CD4-positive, alpha-beta T cell treated with Interleukin-1 beta for 1 hour (primary cell): ENCODE measurements at regions not wholly inside any gene's neighbourhood (a gene's known extent, or its start where the extent isn't known, plus 50 kb on each side); places are given as distances from the start of the nearest gene placed in this dataset.

Experiments
- DNase-seq, 2 donors: peaks; one replicate each; pipeline ENCODE4 v3.0.0-alpha.2; 2020 to 2022

DNA sequence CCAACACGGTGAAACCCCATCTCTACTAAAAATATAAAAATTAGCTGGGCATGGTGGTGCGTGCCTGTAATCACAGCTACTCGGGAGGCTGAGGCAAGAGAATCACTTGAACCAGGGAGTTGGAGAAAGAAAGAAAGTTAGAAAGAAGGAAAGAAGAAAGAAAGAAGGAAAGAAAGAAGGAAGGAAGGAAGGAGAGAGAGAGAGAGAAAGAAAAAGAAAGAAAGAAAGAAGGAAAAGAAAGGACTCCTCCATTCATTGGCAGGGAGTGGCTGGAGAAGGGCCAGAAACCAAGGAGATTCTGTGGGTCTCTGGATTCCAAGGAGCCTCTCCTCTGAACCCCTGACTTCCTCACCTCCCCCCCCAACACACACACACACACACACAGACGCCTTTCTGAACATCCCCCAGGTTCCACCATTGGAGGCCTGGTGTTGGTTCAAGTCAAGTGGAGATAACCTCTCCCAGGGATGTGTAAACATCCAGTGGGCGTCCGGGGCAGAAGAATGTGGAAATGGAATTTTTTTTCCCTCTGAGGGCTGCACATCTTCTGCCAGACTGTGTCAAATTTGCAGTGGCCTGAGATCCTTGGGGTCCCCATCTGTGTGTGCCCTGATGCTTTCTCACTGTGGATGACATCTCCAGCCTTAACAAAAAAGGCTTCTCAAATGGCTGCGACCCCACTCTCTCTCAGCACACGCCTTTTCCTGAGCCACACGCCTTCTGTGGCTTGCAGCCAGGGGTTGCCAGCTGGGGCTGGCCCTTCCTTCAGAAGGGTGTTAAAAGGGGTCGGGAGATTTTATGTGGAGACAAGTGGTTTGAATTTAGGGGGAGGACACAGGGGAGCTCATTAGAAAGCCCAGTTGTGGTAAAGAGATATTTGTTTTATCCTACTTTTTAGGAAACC, 109.3 kb upstream of the HAND1 start:
- no peak for DNase-seq

DNA sequence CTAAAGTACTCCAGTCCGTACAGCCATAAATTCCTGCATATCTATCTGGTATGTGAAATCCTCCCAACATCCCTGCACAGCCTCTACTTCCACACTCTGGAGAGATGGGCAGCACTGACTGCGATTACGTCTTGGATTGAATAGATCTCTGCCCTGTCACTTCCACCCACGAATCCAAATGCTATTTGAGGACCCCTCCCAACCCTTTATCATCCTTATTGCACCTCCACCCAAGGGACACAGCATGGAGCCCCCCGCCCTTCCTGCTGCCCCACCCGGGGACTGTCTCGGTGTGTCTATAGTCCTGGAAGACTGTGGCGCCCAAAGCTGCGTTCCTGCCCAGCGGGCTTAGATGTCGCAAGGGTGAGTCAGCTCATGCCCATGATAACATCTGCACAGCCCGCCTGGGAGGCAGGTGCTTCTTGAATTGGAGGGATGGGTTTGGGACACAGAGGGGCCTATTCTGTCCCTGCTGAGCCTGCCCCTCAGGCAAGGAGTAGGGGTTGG, 105.7 kb upstream of the HAND1 start:
- no peak for DNase-seq

DNA sequence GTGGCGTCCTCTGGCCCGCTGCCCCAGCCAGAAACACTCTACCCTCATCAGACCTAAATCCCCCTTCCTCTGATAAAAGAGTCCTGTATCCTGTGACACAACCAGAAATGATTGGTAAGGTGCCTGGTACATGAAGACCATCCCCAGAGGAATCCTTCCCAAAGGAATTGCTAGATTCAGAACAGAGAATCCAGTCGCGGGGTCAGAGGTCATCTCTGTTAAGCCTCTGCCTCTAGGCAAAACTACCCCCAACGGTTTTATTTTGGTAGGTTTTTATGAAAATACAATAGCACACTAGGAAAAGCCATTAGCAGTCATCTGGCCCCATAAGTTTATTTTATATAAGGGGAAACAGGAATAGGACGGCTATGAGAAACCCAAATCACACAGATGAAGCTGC, 102.4 kb upstream of the HAND1 start:
- no peak for DNase-seq

DNA sequence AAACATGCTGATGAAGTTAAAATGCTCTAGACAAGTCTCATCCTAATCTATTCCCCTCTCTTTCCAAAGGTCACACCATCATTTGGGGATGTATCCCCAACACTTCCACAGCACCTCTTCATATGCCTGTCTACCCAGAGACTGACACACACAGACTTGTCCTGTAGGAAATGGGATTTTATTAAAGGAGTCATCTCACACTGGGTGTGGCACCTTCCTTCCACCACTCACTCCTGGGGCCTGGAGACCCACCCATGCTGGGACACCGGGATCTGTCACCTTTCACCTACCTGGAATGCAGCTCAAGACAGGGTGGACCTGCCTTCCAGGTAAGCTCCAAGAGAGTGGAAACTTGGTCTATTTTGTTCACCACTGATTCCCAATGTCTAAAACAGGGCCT, 99.4 kb upstream of the HAND1 start:
- no peak for DNase-seq

DNA sequence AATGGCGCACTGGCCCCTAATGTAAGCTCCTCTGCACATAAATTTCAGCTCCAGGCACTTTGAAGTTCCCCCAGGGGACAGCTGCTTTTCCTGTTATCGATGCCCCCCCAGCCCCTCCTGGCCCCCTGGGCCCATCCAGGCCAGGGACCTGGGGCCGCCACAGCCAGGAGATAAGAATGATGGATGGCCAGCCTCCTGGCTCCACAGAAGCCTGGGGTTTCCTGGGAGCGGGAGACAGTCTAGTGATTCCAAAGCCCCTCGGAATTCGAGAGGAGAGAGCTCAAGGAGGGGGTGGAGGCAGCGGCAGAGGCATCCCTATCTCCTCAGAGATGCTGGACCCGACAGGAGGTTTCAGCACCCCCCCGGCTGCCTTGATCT, 98.4 kb upstream of the HAND1 start:
- no peak for DNase-seq

DNA sequence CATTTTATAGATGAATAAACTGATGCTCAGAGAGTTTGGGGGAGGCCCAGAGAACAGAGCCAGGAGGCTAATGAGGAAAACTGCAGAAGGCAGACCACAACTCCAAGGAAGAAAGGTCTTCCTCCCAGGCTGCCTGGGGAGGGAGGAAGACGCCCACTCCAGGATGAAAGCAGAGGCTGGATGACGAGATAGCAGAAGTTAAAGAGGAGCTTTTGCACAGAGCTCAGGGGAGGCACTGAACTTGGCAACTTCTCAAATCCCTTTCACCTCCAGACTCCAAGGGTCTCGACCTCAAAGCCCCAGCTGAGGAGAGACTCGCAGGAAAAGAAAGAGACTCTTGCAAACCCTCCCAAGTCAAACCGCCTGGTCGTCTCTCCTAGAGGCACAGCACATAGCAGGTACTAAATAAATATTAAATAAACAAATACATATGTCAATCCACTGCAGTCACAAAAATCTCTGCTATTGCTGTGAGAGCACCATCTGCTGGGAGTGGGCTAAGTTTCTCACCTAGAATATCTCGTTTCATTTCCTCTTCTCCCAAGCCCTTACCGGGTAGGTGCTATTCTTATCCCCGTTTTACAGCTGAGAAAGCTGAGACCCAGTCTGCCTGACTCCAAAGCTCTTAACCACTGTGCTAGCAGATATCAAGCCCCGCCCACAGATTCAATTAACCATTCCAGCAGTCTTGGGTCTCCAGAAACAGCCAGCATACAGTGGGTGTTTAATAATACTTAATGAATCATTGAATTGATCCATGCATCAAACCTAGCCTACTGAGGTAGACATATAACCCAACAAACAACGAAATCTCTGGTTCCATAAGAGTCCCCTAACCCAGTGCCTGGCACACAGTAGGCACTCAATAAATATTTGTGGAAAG, 97.8 kb upstream of the HAND1 start:
- no peak for DNase-seq

DNA sequence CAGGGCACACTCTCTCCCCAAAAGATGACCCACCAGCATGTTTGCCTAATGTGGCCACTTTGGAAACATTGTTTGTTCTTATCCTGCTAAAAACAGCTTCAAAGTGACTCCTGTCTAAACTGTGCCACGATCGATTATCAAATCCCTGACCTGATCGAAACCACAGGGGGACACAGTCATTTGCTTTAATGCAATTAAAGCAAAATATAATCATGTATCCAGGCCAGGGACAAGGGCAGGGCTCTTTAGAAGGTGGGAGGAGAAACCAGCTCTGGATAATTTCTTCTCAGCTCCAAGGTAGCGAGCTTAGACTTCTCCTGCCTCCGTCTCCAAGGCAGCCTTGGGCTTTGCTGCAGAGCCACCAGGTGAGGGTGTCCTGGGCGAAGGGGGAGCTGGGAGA, 95.0 kb upstream of the HAND1 start:
- DNase-seq = no peak

DNA sequence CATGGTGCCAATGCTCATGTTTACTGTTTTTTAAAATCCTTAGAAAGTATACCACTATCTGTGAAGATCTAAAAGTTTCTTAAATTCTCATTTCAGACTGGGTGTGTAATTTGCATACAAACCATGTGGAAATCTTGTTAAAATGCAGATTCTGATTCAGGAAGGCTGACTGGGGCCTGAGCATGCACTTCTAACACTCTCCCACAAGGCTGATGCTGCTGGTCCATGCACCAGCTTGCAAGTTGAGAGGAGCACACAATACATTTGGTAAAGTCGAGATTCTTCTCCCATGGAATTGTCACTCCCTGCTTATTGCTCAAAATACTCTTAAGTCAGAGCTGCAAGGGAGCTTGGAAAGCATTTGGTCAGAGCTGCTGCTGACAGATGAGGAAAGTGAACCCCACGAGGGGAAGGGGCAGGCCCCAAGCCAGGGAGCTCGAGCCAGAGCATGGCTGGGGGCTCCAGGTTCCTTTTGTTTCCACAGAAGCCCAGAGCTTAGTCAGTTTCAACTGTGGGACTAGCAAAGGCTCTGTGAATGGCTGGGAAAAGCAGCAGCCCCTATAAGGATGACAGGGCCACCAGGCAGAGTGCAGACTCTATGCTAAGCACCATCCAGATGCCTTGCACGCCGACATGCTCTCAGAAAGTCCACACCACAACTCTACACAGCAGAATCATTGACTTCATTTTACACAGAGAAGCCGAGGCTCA, 93.5 kb upstream of the HAND1 start:
- DNase-seq = no peak

DNA sequence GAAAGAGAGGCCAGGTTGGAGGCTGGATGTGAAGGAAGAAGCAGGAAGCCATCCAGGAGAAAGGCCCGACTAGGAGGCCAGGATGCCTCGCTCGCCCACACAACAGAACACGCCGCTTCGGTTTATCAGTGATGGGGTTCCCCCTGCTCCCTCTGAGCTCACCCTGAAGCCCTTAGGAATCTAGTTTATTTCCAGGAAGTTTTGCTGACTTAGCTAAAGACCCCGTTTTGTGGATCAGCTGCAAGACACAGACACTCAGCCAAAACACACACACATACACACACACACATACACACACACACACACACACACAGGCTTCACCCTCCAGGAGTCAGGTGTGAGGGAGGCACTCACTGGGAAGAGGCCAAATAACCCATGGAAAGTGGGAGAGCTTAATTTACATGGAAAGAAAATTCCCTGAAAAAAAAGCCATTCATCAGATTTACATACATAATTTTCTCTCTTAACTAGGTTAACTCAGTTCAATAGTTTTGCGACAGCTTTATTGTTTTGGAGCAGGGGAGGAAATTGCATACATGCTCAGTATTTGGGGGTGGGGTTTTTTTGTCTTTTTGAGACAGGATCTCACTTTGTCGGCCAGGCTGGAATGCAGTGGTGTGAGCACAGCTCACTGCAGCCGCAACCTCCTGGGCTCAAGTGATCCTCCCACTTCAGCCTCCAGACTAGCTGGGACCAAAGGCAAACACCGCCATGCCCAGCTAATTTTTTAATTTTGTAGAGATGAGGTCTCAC, 92.7 kb upstream of the HAND1 start:
- DNase-seq = no peak

DNA sequence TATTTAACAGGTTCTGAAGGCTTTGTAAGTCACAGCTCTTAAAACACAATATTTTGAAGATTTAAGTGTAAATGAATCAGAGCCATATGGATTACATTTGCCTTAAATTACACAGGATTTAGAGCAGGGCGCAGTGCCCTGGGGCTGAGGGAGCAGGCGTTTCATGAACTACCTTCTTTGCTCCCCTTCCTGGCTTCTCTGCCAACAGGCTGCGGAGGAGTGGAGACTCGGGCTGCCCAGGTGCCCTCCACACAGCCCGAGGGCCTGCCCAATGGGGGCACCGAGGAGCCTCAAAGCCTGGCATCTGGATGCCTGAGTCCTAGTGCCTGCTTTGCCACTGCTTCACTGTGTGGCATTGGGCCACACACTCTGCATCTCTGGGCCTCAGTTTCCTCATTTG, 90.6 kb upstream of the HAND1 start:
- no peak for DNase-seq

DNA sequence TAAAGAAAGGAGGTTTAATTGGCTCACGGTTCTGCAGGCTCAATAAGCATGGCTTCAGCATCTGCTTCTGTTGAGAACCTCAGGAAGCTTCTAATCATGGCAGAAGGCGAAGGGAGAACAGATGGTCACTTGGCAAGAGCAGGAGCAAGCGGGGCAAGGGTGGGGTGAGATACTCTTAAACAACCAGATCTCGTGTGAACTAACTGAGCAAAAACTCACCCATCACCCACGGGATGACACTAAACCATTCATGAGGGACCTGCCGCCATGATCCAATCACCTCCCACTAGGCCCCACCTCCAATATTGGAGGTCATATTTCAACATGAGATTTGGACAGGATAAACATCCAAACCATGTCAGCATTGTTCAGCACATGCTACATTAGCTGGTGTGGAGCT, 89.1 kb upstream of the HAND1 start:
- DNase-seq = no peak

DNA sequence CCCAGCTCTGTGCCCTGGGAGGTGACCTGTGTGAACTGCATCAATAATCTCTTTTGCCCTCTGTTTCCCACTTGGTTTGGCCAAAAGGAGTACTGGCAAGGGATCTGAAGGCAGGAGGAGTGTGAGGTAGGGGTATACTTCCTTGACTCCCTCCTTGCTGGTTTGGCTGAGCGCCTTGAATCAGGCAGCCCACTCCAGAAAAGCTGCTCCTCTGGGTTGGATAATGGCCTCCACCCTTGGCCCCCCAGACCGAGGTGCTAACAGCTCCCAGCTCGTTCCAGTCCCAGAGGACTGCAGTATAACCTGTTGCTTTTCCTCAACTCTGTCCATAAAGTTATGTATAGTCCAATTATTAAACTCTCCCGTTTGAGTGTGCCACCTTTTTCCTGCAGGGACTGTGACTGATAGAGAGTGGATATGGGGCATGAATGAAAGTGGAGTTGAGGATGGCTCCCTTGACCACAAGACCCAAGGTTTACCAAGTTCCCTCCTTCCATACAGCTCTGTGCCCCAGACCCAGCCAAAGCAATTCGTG, 88.2 kb upstream of the HAND1 start:
- no peak for DNase-seq

DNA sequence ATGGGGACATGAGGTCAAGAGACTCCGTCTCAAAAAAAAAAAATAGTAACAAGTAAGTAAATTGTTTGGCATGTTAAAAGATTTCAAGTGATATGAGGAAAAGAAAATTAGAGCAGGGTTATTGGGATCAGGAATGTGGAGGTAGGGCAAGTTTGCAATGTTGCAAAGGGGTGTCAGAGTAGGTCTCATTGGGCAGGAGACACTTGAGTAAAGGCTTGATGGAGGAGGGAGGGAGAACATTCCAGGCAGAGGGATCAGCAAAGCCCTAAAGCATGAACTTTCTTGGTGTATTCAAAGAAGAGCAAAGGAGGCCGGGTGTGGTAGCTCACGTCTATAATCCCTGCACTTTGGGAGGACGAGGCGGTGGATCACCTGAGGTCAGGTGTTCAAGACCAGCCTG, 87.1 kb upstream of the HAND1 start:
- DNase-seq = no peak

DNA sequence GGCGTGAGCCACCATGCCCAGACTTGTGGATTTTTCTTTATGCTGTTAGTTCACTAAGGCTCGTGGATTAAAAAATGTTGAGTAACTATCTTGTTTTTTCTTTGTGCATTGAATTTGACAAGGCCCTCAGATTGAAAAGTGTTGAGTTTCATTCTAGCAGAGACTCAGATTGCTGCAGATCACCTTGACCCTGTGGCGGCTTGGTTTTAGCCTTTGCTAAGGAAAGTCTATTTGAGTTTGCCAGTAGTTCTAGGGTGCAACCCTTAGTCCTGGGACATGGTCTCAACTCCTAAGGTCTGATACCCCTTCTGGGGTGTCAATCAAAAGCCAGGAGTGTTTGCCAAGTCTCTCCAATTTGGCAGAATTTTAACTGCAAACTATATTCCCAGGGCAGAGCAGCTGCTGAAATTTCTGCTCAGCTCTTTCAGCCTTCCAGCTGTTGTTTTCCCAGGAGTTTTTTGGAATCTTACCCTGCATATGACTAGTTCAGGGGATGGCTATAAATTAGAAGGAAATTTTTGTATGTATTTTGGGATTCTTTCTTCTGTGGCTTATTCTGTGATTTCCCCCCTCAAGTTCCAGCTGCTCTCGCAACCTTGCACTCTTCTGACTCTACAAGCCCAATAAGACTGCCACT, 84.3 kb upstream of the HAND1 start:
- no peak for DNase-seq

DNA sequence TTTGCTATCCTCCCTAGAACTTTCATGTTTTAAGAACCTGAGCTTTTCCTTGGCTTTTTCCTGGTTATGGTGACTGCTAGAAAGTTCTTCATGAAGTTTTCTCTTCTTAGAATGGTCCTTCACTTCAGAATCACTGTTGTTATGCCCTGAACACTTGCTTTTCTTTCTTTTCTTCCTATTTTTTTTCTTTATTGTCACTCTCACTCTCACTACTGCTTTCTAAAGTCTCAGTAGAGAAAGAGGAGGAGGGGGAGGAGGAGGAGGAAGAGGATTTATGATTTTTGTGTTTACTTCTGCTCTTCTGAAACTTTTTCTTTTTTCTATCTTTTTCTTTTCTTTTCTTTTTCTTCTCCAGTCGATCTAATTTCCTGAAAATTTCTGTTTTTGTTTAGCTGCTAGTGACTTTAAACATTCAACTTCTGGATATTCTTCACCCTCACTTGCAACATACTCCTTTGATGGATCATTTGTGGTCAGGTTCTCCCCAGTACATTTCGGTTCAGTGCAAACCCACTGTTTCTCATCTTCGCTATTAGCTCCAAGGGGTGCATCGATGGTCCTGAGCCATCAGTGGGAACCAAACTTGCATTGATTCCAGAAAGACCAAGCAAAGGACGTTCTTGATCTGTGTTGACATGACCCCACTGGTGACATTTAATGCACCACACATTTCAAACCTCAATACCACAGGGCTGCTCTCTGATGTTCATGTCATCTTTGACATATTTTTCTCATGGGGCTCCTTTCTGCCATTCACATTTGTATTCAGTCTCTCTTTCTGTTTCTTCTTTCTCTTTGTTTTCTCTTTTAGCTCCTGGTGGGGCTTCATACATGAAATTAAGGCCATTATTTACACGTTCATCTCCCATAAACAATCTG, 81.6 kb upstream of the HAND1 start:
- DNase-seq = no peak

DNA sequence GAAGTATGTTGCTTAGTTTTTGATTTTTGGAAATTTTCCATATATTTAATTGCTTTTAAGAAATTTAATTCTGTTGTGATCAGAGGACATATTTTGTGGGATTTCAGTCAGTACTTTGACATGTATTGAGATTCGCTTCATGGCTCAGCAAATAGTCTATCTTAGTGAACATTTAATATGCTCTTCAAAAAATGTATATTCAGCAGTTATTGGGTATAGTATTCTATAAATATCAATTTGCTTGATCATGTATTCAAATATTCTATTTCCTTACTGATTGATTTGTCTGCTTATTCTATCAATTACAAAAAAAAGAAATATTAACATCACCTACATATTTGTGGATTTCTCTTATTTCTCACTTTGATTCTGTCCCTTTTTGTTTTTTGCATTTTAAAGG, 79.5 kb upstream of the HAND1 start:
- no peak for DNase-seq

DNA sequence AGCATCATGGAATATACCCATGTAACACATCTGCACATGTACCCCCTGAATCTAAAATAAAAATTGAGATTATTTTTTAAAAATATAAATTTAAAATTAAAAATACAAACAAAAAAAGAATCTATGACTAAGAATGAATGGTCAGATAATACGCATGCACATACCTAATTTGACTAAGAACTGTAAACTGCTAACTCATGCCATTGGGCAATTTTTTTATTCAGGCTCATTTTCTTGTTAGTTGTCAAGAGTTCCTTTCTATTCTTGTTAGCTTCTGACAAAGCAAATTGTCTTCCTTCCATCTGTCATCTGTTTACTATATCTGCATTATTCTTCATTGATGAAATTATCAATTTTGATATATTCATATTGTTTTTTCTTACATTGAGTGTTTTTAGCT, 69.5 kb upstream of the HAND1 start:
- no peak for DNase-seq

DNA sequence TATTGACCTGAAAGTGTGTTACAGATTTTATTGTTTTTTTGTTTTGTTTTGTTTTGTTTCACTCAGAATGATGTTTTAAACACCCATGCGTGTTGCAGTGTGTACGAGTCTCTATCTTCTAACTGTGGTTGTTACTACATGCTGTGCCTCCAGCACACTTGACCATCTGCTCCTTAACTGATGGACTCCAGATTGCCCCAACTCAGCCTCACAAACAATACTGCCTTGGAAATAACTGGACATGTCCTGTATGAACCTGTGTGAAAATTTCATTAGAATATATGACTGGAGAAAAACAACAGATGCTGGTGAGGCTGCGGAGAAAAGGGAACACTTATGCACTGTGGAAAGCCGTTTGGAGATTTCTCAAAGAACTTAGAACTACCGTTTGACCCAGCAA, 68.7 kb upstream of the HAND1 start:
- DNase-seq = no peak

DNA sequence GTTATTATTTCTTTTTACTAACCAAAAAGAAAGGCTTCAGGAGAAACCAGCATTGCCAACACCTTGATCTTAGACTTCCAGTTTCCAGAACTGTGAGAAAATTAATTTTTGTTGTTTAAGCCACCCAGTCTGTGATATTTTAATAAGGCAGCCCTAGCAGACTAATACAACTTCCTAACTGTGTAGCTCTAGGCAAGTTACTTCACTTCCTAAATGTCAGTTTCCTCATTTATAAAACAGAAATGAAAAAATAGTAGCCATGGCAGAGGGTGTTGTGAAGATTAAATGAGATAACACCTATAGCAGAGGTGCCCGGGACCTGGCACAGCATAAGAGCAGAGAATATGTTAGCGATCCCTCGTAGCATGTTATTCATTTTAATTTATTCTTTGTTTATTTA, 66.6 kb upstream of the HAND1 start:
- DNase-seq = no peak

DNA sequence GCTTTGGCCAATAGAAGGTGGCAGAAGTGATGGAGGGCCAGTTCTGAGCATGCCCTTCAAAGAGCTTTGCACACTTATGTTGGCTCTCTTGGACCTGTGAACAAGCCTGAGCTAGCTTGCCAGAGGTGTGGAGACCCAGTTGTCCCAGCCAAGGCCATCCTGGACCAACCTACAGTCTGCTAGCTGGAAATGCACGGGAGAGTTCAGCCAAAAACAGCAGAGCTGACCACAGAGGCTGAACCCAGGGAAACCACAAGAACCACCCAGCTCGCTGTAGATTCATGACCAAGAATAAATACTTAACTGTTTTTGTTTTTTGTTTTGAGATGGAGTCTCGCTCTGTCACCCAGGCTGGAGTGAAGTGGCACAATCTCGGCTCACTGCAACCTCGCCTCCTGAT, 65.4 kb upstream of the HAND1 start:
- no peak for DNase-seq

DNA sequence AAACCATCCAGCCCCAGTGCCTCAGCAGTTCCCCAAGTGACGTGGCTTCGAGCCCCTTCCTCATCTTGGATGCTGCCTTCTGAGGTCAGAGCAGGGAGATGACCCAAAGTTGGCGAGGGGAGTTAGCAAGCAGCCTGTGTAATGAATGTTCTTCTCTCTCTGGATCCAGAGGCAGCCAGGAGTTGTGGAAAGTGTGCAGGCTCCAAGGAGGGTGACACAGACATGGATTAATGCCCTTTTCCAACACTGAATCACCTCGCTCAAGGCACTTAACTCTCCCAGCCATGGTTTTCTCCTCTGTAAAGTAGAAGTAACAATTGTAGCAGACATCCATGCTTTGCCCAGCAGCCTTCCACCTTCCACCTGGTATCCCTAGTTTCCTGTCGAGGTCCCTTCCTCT, 64.6 kb upstream of the HAND1 start:
- DNase-seq = no peak
